Breast epithelium (tissue), 4 donors: ENCODE measurements at regions not wholly inside any gene's neighbourhood (a gene's known extent, or its start where the extent isn't known, plus 50 kb on each side); places are given as distances from the start of the nearest gene placed in this dataset.

ENCODE experiments used
- DNase-seq, 2 donors: peaks; one replicate each; pipeline ENCODE4 v3.0.0-alpha.2; 2019; ENCODE audit warnings: low spot score in 2 of 2
- H3K27ac ChIP-seq, 2 donors: fragments of 200-600 bp; sonication (generic) in 1 of 2; one replicate each; pipeline ENCODE4 v1.5.1; 2016 to 2019; ENCODE audit warnings: mild to moderate bottlenecking in 1 of 2
- H3K27me3 ChIP-seq, 2 donors: fragments of 200-600 bp; sonication (generic) in 1 of 2; one replicate each; pipeline versions ENCODE4 v1.5.1 to v1.6.0; 2017 to 2019; ENCODE audit warnings: control low read depth in 1 of 2, mild to moderate bottlenecking in 1 of 2
- H3K36me3 ChIP-seq: fragments of 200-600 bp; one replicate; pipeline ENCODE4 v1.5.1; 2019
- H3K4me1 ChIP-seq, 2 donors: fragments of 200-600 bp; sonication (generic); one replicate each; pipeline ENCODE4 v1.5.1; 2016 to 2019; ENCODE audit warnings: control low read depth in 1 of 2
- H3K4me3 ChIP-seq, 3 donors: fragments of 200-600 bp; sonication (generic); 1 replicate in 2 of 3; 2 replicates in 1 of 3; pipeline ENCODE4 v1.5.1; 2016 to 2019; ENCODE audit warnings: mild to moderate bottlenecking in 3 of 3, moderate library complexity in 2 of 3
- H3K9me3 ChIP-seq, 2 donors: fragments of 200-600 bp; sonication (generic) in 1 of 2; one replicate each; pipeline ENCODE4 v1.5.1; 2016 to 2019; ENCODE audit warnings: control low read depth in 1 of 2
- POLR2A ChIP-seq: fragments of 450-650 bp; IDR thresholded peaks from one replicate; pipeline ENCODE4 v1.6.1; 2016; ENCODE audit warnings: antibody characterized with exemption, mild to moderate bottlenecking, moderate library complexity
- POLR2AphosphoS5 ChIP-seq, 3 donors: sonication (generic); formaldehyde crosslinking; IDR thresholded peaks; one replicate each; pipeline ENCODE4 v1.6.1; 2017; ENCODE audit warnings: antibody characterized with exemption in 3 of 3
- intact Hi-C: fragments of 100-400 bp; cut with DNase I; formaldehyde crosslinking; loops from one replicate; pipeline ENCODE4 v1.15.1; 2023; ENCODE audit warnings: low total_unique reads
- TF ChIP-seq, protein P1 (sequence below), 3 donors: fragments of 450-650 bp; IDR thresholded peaks; one replicate each; pipeline ENCODE4 v1.5.1; 2016 to 2017; ENCODE audit warnings: antibody characterized with exemption in 3 of 3, mild to moderate bottlenecking in 3 of 3, moderate library complexity in 3 of 3

DNA sequence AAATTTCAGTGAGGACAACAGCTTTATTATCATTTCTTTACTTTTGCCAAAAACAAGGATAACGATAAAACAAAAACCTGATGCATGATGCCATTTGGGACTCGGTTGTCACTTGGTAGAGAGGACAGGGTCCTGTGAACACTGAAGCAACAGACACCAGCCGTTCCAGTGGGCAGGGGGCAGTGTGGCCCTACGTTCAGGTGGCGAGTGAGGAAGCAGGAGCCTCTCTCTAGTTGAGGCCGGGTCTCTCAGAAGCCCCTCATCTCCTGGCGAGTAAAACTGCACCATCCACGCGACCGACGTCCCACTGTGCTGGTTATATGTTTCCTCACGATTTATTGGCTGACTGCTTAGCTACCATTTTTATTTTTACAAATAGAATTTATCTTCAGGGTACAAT is 231.6 kb downstream of the THBS2 start:
- H3K36me3 ChIP-seq, result no peaks in the 10 kb centered on the region
- H3K4me3 ChIP-seq, result no peak overlapping the region
- DNase-seq, result no peak
- intact Hi-C loops, result no loop called here
- TF ChIP-seq, protein P1, sequence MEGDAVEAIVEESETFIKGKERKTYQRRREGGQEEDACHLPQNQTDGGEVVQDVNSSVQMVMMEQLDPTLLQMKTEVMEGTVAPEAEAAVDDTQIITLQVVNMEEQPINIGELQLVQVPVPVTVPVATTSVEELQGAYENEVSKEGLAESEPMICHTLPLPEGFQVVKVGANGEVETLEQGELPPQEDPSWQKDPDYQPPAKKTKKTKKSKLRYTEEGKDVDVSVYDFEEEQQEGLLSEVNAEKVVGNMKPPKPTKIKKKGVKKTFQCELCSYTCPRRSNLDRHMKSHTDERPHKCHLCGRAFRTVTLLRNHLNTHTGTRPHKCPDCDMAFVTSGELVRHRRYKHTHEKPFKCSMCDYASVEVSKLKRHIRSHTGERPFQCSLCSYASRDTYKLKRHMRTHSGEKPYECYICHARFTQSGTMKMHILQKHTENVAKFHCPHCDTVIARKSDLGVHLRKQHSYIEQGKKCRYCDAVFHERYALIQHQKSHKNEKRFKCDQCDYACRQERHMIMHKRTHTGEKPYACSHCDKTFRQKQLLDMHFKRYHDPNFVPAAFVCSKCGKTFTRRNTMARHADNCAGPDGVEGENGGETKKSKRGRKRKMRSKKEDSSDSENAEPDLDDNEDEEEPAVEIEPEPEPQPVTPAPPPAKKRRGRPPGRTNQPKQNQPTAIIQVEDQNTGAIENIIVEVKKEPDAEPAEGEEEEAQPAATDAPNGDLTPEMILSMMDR (IDR thresholded peaks at IDR 0.05), result no peak
- TF ChIP-seq POLR2A (no peak), POLR2AphosphoS5 (IDR thresholded peaks at IDR 0.05) (no peak)
- no peak overlapping the region for H3K27ac ChIP-seq
- H3K27me3 ChIP-seq, result no peaks in the 10 kb centered on the region
- H3K9me3 ChIP-seq, result peaks cover 1 to 4% of the 10 kb centered on the region in 2 donors
- no peaks in the 10 kb centered on the region for H3K4me1 ChIP-seq

DNA sequence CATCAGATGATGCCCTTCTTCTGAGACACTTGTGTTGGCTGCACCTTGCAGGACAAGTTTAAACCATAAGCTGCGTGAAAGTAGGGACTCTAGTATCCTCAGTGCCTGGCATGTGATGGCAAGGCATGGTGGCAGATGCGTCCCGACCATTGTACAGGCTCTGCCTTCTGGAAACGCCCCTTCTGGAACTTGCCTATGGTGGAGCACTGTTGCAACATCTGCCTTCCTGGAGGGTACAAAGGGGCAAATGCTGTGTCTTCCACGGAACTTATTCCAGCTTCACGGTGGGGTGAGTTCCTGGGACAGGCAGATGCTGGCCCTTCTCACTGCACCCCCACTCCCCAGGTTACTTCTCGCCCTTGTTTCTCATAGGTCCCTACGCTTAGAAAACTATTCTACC is 232.8 kb downstream of the THBS2 start:
- Histone ChIP-seq H3K36me3 (no peaks in the 10 kb centered on the region), H3K27me3 (no peaks in the 10 kb centered on the region), H3K4me3 (no peak overlapping the region), H3K4me1 (no peaks in the 10 kb centered on the region), H3K9me3 (peaks cover 5 to 9% of the 10 kb centered on the region in 2 donors), H3K27ac (no peak overlapping the region)
- intact Hi-C loops, result no loop called here
- DNase-seq, result no peak
- TF ChIP-seq POLR2AphosphoS5 (IDR thresholded peaks at IDR 0.05) (no peak), POLR2A (no peak)

DNA sequence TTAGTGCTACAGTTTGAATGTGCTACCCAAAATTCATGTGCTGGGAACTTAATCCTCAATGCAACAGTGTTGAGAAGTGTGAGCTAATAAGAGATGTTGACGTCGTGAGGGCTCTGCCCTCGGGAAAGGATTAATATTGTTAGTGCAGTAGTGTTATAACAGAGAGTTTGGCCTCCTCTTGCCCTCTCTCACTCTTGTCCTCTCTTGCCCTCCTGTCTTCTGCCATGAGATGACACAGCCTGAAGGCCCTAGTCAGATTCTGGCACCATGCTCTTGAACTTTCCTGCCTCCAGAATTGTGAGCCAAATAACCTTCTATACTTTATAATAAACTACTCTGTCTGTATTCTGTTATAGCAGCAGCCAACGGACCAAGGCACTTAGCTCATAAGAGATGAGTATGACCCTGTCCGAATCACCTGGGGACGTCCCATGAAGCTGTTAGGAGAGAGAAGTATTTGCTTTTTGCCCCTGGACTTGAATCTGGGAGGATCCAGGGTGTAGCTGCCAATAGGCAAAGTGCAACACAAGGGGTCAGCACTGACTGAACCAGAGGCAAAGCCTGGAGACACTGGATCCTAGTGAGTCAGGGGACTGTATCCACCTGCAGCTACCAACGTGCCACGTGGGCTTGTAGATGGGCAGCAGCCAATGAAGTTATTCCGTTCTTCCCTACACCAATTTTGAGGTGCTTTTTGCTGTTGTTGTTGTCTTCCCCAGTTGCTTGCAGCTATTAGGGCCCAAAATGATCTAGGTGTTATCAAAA is 233.7 kb downstream of the THBS2 start:
- Histone ChIP-seq H3K36me3 (no peaks in the 10 kb centered on the region), H3K27ac (no peak overlapping the region), H3K9me3 (peaks cover 5 to 9% of the 10 kb centered on the region in 2 donors), H3K4me3 (no peak overlapping the region), H3K27me3 (no peaks in the 10 kb centered on the region), H3K4me1 (no peaks in the 10 kb centered on the region)
- DNase-seq, result no peak
- TF ChIP-seq POLR2AphosphoS5 (IDR thresholded peaks at IDR 0.05), result no peak
- TF ChIP-seq POLR2A, result no peak
- TF ChIP-seq, protein P1 (IDR thresholded peaks at IDR 0.05), result no peak
- intact Hi-C loops, result no loop called here

DNA sequence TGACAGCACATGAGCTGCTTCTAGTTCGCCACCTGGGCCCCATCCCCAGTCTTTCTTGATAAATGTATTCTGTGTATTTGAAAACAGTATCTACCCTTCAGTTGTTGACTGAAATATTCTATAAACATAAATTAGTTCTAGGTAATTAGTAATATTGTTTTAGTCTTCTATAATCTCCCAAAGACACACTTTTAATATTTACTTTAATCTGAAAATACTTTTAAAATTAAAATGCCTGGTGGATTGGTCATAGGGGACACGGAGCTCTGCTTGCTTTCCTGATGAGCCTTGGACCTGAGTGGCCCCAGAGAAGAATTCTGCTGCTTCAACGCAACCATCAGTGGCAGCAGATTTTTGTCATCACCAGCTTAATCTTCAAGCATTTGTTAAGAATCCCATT is 234.5 kb downstream of the THBS2 start:
- TF ChIP-seq POLR2AphosphoS5 (IDR thresholded peaks at IDR 0.05) (no peak), POLR2A (no peak)
- TF ChIP-seq, protein P1 (IDR thresholded peaks at IDR 0.05), result no peak
- intact Hi-C loops, result no loop called here
- no peak for DNase-seq

DNA sequence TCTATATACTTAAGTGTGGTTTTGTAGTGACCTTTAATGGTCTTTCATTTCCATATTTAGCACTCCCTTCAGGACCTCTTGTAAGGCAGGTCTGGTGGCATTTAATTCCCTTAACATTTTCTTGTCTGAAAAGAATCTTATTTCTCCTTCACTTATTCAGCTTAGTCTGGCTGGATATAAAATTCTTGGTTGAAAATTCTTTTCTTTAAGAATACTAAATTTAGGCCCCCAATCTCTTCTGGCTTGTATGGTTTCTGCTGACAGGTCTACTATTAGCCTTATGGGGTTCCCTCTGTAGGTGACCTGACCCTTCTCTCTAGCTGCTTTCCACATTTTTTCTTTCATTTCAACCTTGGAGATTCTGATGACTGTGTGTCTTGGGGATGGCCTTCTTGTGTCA is 236.9 kb downstream of the THBS2 start:
- Histone ChIP-seq H3K27ac (no peak overlapping the region), H3K27me3 (no peaks in the 10 kb centered on the region), H3K4me3 (no peak overlapping the region), H3K4me1 (no peaks in the 10 kb centered on the region), H3K36me3 (no peaks in the 10 kb centered on the region), H3K9me3 (peaks cover 5 to 9% of the 10 kb centered on the region in 2 donors)
- intact Hi-C loops, result no loop called here
- DNase-seq, result no peak
- TF ChIP-seq POLR2A (no peak), POLR2AphosphoS5 (IDR thresholded peaks at IDR 0.05) (no peak)
- TF ChIP-seq, protein P1 (IDR thresholded peaks at IDR 0.05), result no peak

More for the DNA sequence above, 234.5 kb downstream of the THBS2 start:
- Histone ChIP-seq H3K4me1 (no peaks in the 10 kb centered on the region), H3K36me3 (no peaks in the 10 kb centered on the region), H3K9me3 (peaks cover 5 to 9% of the 10 kb centered on the region in 2 donors), H3K27ac (no peak overlapping the region), H3K4me3 (no peak overlapping the region), H3K27me3 (no peaks in the 10 kb centered on the region)
